Endothelial cell of umbilical vein (primary cell): ENCODE measurements at regions not wholly inside any gene's neighbourhood (a gene's known extent, or its start where the extent isn't known, plus 50 kb on each side); places are given as distances from the start of the nearest gene placed in this dataset.

ENCODE experiments used
- BruUV-seq: library from RNA; stranded (reverse); fragments of 400-500 nt; replicated peaks from 2 replicates; lab custom pipeline; 2021; lab: Mats Ljungman, UMichigan
- CTCF ChIA-PET: fragments of 300-600, 350-600 bp; sonication (Branson Sonifier 250); formaldehyde crosslinking; loops from one replicate; lab custom pipeline; 2021; ENCODE audit warnings: antibody characterized with exemption, inconsistent platforms; lab: Charles Lee
- POLR2A ChIA-PET: fragments of 300-600, 350-600 bp; sonication (Branson Sonifier 250); formaldehyde crosslinking; loops from one replicate; lab custom pipeline; 2021; ENCODE audit warnings: antibody characterized with exemption, inconsistent platforms; lab: Charles Lee
- DNase-seq: peaks from one replicate; pipeline ENCODE4 v3.0.0-alpha.2; 2011; ENCODE audit warnings: low read depth, low spot score
- FAIRE-seq: peaks from 2 replicates; lab custom pipeline; 2011; peaks lifted over from hg19 to GRCh38; lab: Jason Lieb, UNC
- H2AFZ ChIP-seq: 2 replicates; pipeline ENCODE4 v1.6.0; 2012; ENCODE audit warnings: low read depth, low read length, control low read depth, inconsistent platforms
- H3K27ac ChIP-seq: 2 replicates; pipeline ENCODE4 v1.5.1; 2011; ENCODE audit warnings: low read depth, mild to moderate bottlenecking, control low read depth, low read length, moderate library complexity; ENCODE audit not compliant: insufficient read depth
- H3K27me3 ChIP-seq, 2 experiments: 2 replicates each; pipeline versions ENCODE4 v1.6.0 to v1.6.1; 2011; ENCODE audit warnings: low read length in 2 of 2, mixed read lengths in 1 of 2; ENCODE audit not compliant: control insufficient read depth in 2 of 2, insufficient read depth in 2 of 2
- H3K36me3 ChIP-seq, 2 experiments: 2 replicates in 1 of 2; 3 replicates in 1 of 2; pipeline ENCODE4 v1.5.1; 2011; ENCODE audit warnings: low read length in 2 of 2, mild to moderate bottlenecking in 1 of 2, moderate library complexity in 1 of 2; ENCODE audit not compliant: control insufficient read depth in 2 of 2, insufficient read depth in 2 of 2; ENCODE audit errors: extremely low read depth in 1 of 2
- H3K4me1 ChIP-seq: 3 replicates; pipeline ENCODE4 v1.5.1; 2011; ENCODE audit warnings: mild to moderate bottlenecking, low read length; ENCODE audit not compliant: control insufficient read depth, insufficient read depth; ENCODE audit errors: extremely low read depth
- H3K4me2 ChIP-seq: 2 replicates; pipeline ENCODE4 v1.6.1; 2011; ENCODE audit warnings: low read length, control low read depth, mixed read lengths; ENCODE audit not compliant: insufficient read depth
- H3K4me3 ChIP-seq, 3 experiments: fragments of 200-600 bp in 1 of 3; sonication (generic), shearing (Covaris generic) in 1 of 3; replicated peaks in 1 of 3; 2 replicates each; pipeline ENCODE4 v1.5.1; 2011 to 2016; ENCODE audit warnings: control low read depth in 3 of 3, low read length in 3 of 3, mild to moderate bottlenecking in 2 of 3, inconsistent platforms in 1 of 3, low read depth in 1 of 3, moderate library complexity in 1 of 3; ENCODE audit not compliant: insufficient read depth in 1 of 3
- H3K79me2 ChIP-seq: 2 replicates; pipeline ENCODE4 v1.6.0; 2012; ENCODE audit warnings: low read length, inconsistent platforms; ENCODE audit not compliant: control insufficient read depth, insufficient read depth
- H3K9ac ChIP-seq: replicated peaks from 2 replicates; pipeline ENCODE3; 2011; ENCODE audit warnings: low read length, control low read depth; ENCODE audit not compliant: insufficient read depth; ENCODE audit errors: extremely low read depth
- H3K9me1 ChIP-seq: replicated peaks from 3 replicates; pipeline ENCODE4 v1.6.0; 2011; ENCODE audit warnings: mild to moderate bottlenecking, low read length; ENCODE audit not compliant: control insufficient read depth, insufficient read depth; ENCODE audit errors: extremely low read depth
- H3K9me3 ChIP-seq: replicated peaks from 2 replicates; pipeline ENCODE4 v1.5.1; 2012; ENCODE audit warnings: low read length, inconsistent platforms; ENCODE audit not compliant: control insufficient read depth, insufficient read depth
- H4K20me1 ChIP-seq: replicated peaks from 2 replicates; pipeline ENCODE3; 2011; ENCODE audit warnings: mild to moderate bottlenecking, low read length; ENCODE audit not compliant: control insufficient read depth, insufficient read depth; ENCODE audit errors: extremely low read depth
- EZH2 ChIP-seq: IDR thresholded peaks from 2 replicates; pipeline ENCODE4 v1.6.1; 2012; ENCODE audit warnings: borderline replicate concordance, low read depth, mild to moderate bottlenecking, moderate library complexity, low read length, inconsistent platforms; ENCODE audit not compliant: severe bottlenecking
- FOS ChIP-seq: IDR thresholded peaks from 2 replicates; pipeline ENCODE4 v1.6.1; 2011; ENCODE audit warnings: mild to moderate bottlenecking, low read length, moderate library complexity, borderline replicate concordance; ENCODE audit not compliant: insufficient read depth
- GATA2 ChIP-seq: IDR thresholded peaks from 2 replicates; pipeline ENCODE4 v1.7.0; 2011; ENCODE audit warnings: low read depth, mild to moderate bottlenecking, moderate library complexity, mixed read lengths, low read length; ENCODE audit not compliant: insufficient read length, insufficient read depth
- JUN ChIP-seq: IDR thresholded peaks from 2 replicates; pipeline ENCODE4 v1.6.1; 2011; ENCODE audit warnings: borderline replicate concordance, low read depth; ENCODE audit not compliant: insufficient read length, insufficient read depth
- MYC ChIP-seq: IDR thresholded peaks from one replicate; pipeline ENCODE4 v1.6.1; 2011; ENCODE audit warnings: mild to moderate bottlenecking, low read depth, low read length
- POLR2A ChIP-seq: IDR thresholded peaks from 2 replicates; pipeline ENCODE4 v1.6.1; 2012; ENCODE audit warnings: low read depth, mild to moderate bottlenecking, control low read depth, low read length
- POLR2AphosphoS5 ChIP-seq: IDR thresholded peaks from 2 replicates; pipeline ENCODE4 v1.6.1; 2012; ENCODE audit warnings: low read depth, mild to moderate bottlenecking, control low read depth, low read length, moderate library complexity; ENCODE audit not compliant: insufficient read depth
- dilution Hi-C: fragments of 300-500 bp; cut with MboI; formaldehyde crosslinking; loops from one replicate; pipeline ENCODE4 v1.15.0; 2019; ENCODE audit warnings: low sequenced_read_pairs; ENCODE audit not compliant: extremely low pct_ligation_motif_present
- intact Hi-C: fragments of 100-400 bp; cut with micrococcal nuclease; formaldehyde crosslinking; loops from one replicate; pipeline ENCODE4 v1.10.0; 2022
- TF ChIP-seq, protein P1 (sequence below), 2 donors: IDR thresholded peaks; 1 replicate in 1 of 2; 2 replicates in 1 of 2; pipeline ENCODE4 v1.5.1; 2011; ENCODE audit warnings: low read length in 2 of 2, mild to moderate bottlenecking in 2 of 2, moderate library complexity in 2 of 2, control low read depth in 1 of 2, inconsistent platforms in 1 of 2, low read depth in 1 of 2; ENCODE audit not compliant: insufficient read depth in 1 of 2; ENCODE audit errors: extremely low read depth in 1 of 2
- TF ChIP-seq, protein P2 (sequence below): IDR thresholded peaks from 2 replicates; pipeline ENCODE4 v1.6.1; 2011; ENCODE audit not compliant: insufficient read depth, insufficient read length

DNA sequence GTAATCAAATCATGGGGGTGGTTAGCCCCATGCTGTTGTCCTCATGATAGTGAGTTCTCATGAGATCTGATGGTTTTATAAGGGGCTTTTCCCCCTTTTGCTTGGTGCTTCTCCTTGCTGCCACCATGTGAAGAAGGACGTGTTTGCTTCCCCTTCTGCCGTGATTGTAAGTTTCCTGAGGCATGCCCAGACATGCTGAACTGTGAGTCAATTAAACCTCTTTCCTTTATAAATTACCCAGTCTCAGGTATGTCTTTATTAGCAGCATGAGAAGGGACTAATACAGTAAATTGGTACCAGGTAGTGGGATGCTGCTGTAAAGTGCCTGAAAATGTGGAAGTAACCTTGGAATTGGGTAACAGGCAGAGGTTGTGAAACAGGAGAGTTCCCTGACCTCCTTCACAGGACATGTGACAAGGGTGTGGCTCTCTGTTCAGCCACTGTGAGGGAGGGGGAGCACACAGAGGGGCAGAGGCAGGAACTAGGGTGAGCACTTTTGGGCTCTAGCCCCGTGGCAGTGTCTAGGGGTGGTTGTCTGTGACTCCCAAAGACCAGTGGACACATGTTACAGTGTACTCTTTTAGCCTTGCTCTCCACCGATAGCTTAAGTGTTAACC lies 105.3 kb downstream of the BACH1 start:
- Histone ChIP-seq H3K9me3 (no peaks in the 10 kb centered on the region), H3K4me2 (no peak overlapping the region), H3K9me1 (no peaks in the 10 kb centered on the region), H3K27me3 (no peaks in the 10 kb centered on the region), H4K20me1 (no peaks in the 10 kb centered on the region), H2AFZ (no peak overlapping the region), H3K79me2 (no peaks in the 10 kb centered on the region), H3K9ac (no peak overlapping the region), H3K36me3 (no peaks in the 10 kb centered on the region), H3K4me3 (no peak overlapping the region), H3K27ac (no peak overlapping the region), H3K4me1 (no peaks in the 10 kb centered on the region)
- DNase-seq, result no peak
- CTCF ChIA-PET, result no interaction called here
- TF ChIP-seq FOS (no peak), POLR2AphosphoS5 (no peak), JUN (no peak), POLR2A (no peak), EZH2 (no peak), GATA2 (no peak), MYC (no peak)
- TF ChIP-seq, protein P1, sequence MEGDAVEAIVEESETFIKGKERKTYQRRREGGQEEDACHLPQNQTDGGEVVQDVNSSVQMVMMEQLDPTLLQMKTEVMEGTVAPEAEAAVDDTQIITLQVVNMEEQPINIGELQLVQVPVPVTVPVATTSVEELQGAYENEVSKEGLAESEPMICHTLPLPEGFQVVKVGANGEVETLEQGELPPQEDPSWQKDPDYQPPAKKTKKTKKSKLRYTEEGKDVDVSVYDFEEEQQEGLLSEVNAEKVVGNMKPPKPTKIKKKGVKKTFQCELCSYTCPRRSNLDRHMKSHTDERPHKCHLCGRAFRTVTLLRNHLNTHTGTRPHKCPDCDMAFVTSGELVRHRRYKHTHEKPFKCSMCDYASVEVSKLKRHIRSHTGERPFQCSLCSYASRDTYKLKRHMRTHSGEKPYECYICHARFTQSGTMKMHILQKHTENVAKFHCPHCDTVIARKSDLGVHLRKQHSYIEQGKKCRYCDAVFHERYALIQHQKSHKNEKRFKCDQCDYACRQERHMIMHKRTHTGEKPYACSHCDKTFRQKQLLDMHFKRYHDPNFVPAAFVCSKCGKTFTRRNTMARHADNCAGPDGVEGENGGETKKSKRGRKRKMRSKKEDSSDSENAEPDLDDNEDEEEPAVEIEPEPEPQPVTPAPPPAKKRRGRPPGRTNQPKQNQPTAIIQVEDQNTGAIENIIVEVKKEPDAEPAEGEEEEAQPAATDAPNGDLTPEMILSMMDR (IDR thresholded peaks at IDR 0.05; ENCODE audit: extremely low read depth in 1 of 2, insufficient read depth in 1 of 2, low read depth in 1 of 2, low read length in 2 of 2), result no peak
- TF ChIP-seq, protein P2, sequence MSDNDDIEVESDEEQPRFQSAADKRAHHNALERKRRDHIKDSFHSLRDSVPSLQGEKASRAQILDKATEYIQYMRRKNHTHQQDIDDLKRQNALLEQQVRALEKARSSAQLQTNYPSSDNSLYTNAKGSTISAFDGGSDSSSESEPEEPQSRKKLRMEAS, result no peak
- POLR2A ChIA-PET, result no interaction called here
- no peak for FAIRE-seq
- no TSS peak for BruUV-seq
- dilution Hi-C loops (no loop called here), intact Hi-C loops (no loop called here)
